ENCODE measurements at regions not wholly inside any gene's neighbourhood (a gene's known extent, or its start where the extent isn't known, plus 50 kb on each side); places are given as distances from the start of the nearest gene placed in this dataset.
A peak's percentile ranks its signal among the peaks of the same experiment; 100 is the strongest.

- DNase-seq (ENCODE audit: low spot score), result peak; percentile 66
Measured at GRCh38 chr6:45791211-45792168, 224.2 kb downstream of the CLIC5 start.

- no peak for DNase-seq (ENCODE audit: low spot score)
Measured at GRCh38 chr6:45789238-45789637, 226.4 kb downstream of the CLIC5 start.

- DNase-seq (ENCODE audit: low spot score), result no peak
Measured at GRCh38 chr6:45787384-45787783, 228.3 kb downstream of the CLIC5 start.

GRCh38 chr6:45786355-45786781, 229.3 kb downstream of the CLIC5 start:
- no peak for DNase-seq (ENCODE audit: low spot score)

- DNase-seq (ENCODE audit: low spot score), result no peak
Measured at GRCh38 chr6:45784250-45784649, 231.4 kb downstream of the CLIC5 start.

GRCh38 chr6:45783716-45784115, 231.9 kb downstream of the CLIC5 start:
- no peak for DNase-seq (ENCODE audit: low spot score)

GRCh38 chr6:45781890-45782289, 233.8 kb downstream of the CLIC5 start:
- DNase-seq (ENCODE audit: low spot score), result no peak

GRCh38 chr6:45780523-45780922, 235.1 kb downstream of the CLIC5 start:
- DNase-seq (ENCODE audit: low spot score), result no peak

- no peak for DNase-seq (ENCODE audit: low spot score)
Measured at GRCh38 chr6:45775026-45775697, 240.5 kb downstream of the CLIC5 start.

GRCh38 chr6:45773906-45774305, 241.8 kb downstream of the CLIC5 start:
- DNase-seq (ENCODE audit: low spot score), result no peak

- no peak for DNase-seq (ENCODE audit: low spot score)
Measured at GRCh38 chr6:45772886-45773495, 242.7 kb downstream of the CLIC5 start.

- DNase-seq (ENCODE audit: low spot score), result no peak
Measured at GRCh38 chr6:45772051-45772450, 243.6 kb downstream of the CLIC5 start.

GRCh38 chr6:45763281-45763680, 252.4 kb downstream of the CLIC5 start:
- no peak for DNase-seq (ENCODE audit: low spot score)

- DNase-seq (ENCODE audit: low spot score), result peak; percentile 34
Measured at GRCh38 chr6:45759472-45759810, 256.2 kb downstream of the CLIC5 start.

- DNase-seq (ENCODE audit: low spot score), result no peak
Measured at GRCh38 chr6:45758787-45759471, 256.7 kb downstream of the CLIC5 start.

- DNase-seq (ENCODE audit: low spot score), result peak; percentile 41
Measured at GRCh38 chr6:45757443-45758130, 258.1 kb downstream of the CLIC5 start.

- no peak for DNase-seq (ENCODE audit: low spot score)
Measured at GRCh38 chr6:45756606-45757005, 259.1 kb downstream of the CLIC5 start.

GRCh38 chr6:45754432-45754831, 261.2 kb downstream of the CLIC5 start:
- no peak for DNase-seq (ENCODE audit: low spot score)

- peak; percentile 32 for DNase-seq (ENCODE audit: low spot score)
Measured at GRCh38 chr6:45746046-45746445, 269.6 kb downstream of the CLIC5 start.

- no peak for DNase-seq (ENCODE audit: low spot score)
Measured at GRCh38 chr6:45743028-45743615, 272.5 kb downstream of the CLIC5 start.

GRCh38 chr6:45742591-45742990, 273.1 kb downstream of the CLIC5 start:
- no peak for DNase-seq (ENCODE audit: low spot score)

All from AG20443 (cell line).